ENCODE measurements at regions not wholly inside any gene's neighbourhood (a gene's known extent, or its start where the extent isn't known, plus 50 kb on each side); places are given as distances from the start of the nearest gene placed in this dataset.

DNA sequence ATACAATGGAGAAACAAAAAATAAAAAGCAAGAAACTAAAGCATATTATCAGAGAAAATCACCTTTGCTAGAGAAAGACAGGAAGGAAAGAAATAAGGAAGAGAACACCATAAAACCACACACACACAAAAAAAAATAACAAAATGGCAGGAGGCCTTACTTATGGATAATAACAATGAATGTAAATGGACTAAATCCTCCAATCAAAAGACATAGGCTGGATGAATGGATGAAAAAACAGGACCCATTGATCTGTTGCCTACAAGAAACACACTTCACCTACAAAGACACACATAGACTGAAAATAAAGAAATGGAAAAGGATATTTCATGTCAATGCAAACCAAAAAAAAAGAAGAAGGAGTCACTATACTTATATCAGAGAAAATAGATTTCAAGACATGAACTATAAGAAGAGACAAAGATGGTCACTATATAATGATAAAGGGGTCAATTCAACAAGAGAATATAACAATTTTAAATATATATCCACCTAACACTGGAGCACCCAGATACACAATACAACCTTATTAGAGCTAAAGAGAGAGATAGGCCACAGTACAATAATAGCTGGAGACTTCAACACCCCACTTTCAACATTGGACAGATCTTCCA, 693.6 kb downstream of the HACE1 start:
- TF ChIP-seq CEBPB (IDR thresholded peaks at IDR 0.05): no peak
- TF ChIP-seq, protein P1, sequence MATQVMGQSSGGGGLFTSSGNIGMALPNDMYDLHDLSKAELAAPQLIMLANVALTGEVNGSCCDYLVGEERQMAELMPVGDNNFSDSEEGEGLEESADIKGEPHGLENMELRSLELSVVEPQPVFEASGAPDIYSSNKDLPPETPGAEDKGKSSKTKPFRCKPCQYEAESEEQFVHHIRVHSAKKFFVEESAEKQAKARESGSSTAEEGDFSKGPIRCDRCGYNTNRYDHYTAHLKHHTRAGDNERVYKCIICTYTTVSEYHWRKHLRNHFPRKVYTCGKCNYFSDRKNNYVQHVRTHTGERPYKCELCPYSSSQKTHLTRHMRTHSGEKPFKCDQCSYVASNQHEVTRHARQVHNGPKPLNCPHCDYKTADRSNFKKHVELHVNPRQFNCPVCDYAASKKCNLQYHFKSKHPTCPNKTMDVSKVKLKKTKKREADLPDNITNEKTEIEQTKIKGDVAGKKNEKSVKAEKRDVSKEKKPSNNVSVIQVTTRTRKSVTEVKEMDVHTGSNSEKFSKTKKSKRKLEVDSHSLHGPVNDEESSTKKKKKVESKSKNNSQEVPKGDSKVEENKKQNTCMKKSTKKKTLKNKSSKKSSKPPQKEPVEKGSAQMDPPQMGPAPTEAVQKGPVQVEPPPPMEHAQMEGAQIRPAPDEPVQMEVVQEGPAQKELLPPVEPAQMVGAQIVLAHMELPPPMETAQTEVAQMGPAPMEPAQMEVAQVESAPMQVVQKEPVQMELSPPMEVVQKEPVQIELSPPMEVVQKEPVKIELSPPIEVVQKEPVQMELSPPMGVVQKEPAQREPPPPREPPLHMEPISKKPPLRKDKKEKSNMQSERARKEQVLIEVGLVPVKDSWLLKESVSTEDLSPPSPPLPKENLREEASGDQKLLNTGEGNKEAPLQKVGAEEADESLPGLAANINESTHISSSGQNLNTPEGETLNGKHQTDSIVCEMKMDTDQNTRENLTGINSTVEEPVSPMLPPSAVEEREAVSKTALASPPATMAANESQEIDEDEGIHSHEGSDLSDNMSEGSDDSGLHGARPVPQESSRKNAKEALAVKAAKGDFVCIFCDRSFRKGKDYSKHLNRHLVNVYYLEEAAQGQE (IDR thresholded peaks at IDR 0.05; ENCODE audit: low read depth): no peak

Measured in Ishikawa (cell line).